SK-N-SH (cell line): ENCODE measurements at regions not wholly inside any gene's neighbourhood (a gene's known extent, or its start where the extent isn't known, plus 50 kb on each side); places are given as distances from the start of the nearest gene placed in this dataset.

Source experiments
- CTCF ChIA-PET: fragments of 300-600, 350-600 bp; formaldehyde crosslinking; extraction: SDS; loops from one replicate; lab custom pipeline; 2021; lab: Yijun Ruan, JAX
- POLR2A ChIA-PET: fragments of 350-600 bp; sonication (Branson Sonifier 250); formaldehyde crosslinking; extraction: SDS; loops from one replicate; lab custom pipeline; 2020; ENCODE audit warnings: antibody characterized with exemption, inconsistent platforms; lab: Yijun Ruan, JAX
- DNase-seq: peaks from one replicate; pipeline ENCODE4 v3.0.0; 2012
- H2AFZ ChIP-seq: fragments of 200-600 bp; sonication (generic); 2 replicates; pipeline ENCODE4 v1.8.1; 2016; ENCODE audit warnings: antibody characterized with exemption, mild to moderate bottlenecking, low read depth
- H3F3A ChIP-seq: fragments of 200-600 bp; sonication (generic); replicated peaks from 2 replicates; pipeline ENCODE3; 2016; ENCODE audit warnings: antibody characterized with exemption, mild to moderate bottlenecking; ENCODE audit not compliant: insufficient read depth
- H3K27ac ChIP-seq, 2 experiments: fragments of 200-500 bp in 1 of 2; fragments of 200-600 bp in 1 of 2; sonication (Bioruptor generic) in 1 of 2; sonication (generic), shearing (Covaris generic) in 1 of 2; 2 replicates each; pipeline versions ENCODE4 v1.5.1 to v1.6.1; 2014 to 2016; ENCODE audit warnings: low read depth in 2 of 2, inconsistent platforms in 1 of 2, low read length in 1 of 2, mild to moderate bottlenecking in 1 of 2, mixed read lengths in 1 of 2
- H3K27me3 ChIP-seq: fragments of 200-600 bp; sonication (generic), shearing (Covaris generic); 2 replicates; pipeline ENCODE4 v1.6.1; 2016; ENCODE audit warnings: mixed run types; ENCODE audit not compliant: insufficient read depth
- H3K36me3 ChIP-seq, 2 experiments: fragments of 200-500 bp in 1 of 2; fragments of 200-600 bp in 1 of 2; sonication (Bioruptor generic) in 1 of 2; sonication (generic) in 1 of 2; replicated peaks in 1 of 2; 2 replicates each; pipeline versions ENCODE3 to v1.5.1; 2014 to 2016; ENCODE audit warnings: low read length in 1 of 2, mild to moderate bottlenecking in 1 of 2; ENCODE audit not compliant: insufficient read depth in 2 of 2, control insufficient read depth in 1 of 2
- H3K4me1 ChIP-seq, 2 experiments: fragments of 200-500 bp in 1 of 2; fragments of 200-600 bp in 1 of 2; sonication (Bioruptor generic) in 1 of 2; sonication (generic), shearing (Covaris generic) in 1 of 2; 2 replicates each; pipeline versions ENCODE4 v1.5.1 to v1.6.1; 2014 to 2016; ENCODE audit warnings: low read depth in 1 of 2, low read length in 1 of 2, mixed run types in 1 of 2; ENCODE audit not compliant: insufficient read depth in 2 of 2, control insufficient read depth in 1 of 2
- H3K4me2 ChIP-seq: fragments of 200-600 bp; sonication (generic), shearing (Covaris generic); 2 replicates; pipeline ENCODE4 v1.6.1; 2017; ENCODE audit warnings: mixed run types
- H3K4me3 ChIP-seq, 2 experiments: fragments of 200-500 bp in 1 of 2; fragments of 200-600 bp in 1 of 2; sonication (Bioruptor generic) in 1 of 2; sonication (generic), shearing (Covaris generic) in 1 of 2; 2 replicates each; pipeline versions ENCODE4 v1.5.1 to v1.8.1; 2014 to 2016; ENCODE audit warnings: low read depth in 2 of 2, inconsistent platforms in 1 of 2, low read length in 1 of 2, mild to moderate bottlenecking in 1 of 2, mixed read lengths in 1 of 2, moderate library complexity in 1 of 2
- H3K79me2 ChIP-seq: fragments of 200-600 bp; sonication (generic); 2 replicates; pipeline ENCODE4 v1.8.1; 2017; ENCODE audit warnings: mild to moderate bottlenecking; ENCODE audit not compliant: insufficient read depth
- H3K9ac ChIP-seq: fragments of 200-600 bp; sonication (generic); 2 replicates; pipeline ENCODE4 v1.6.1; 2017; ENCODE audit warnings: mixed run types
- H3K9me2 ChIP-seq: fragments of 200-600 bp; sonication (generic); 2 replicates; pipeline ENCODE4 v1.6.1; 2017; ENCODE audit warnings: mixed run types
- H3K9me3 ChIP-seq: fragments of 200-600 bp; sonication (generic); 2 replicates; pipeline ENCODE4 v1.6.1; 2017; ENCODE audit warnings: mixed run types, mild to moderate bottlenecking, moderate library complexity
- H4K20me1 ChIP-seq: fragments of 200-600 bp; sonication (generic); 2 replicates; pipeline ENCODE4 v1.6.1; 2017; ENCODE audit warnings: mild to moderate bottlenecking, mixed run types; ENCODE audit not compliant: insufficient read depth
- EP300 ChIP-seq, 2 experiments: IDR thresholded peaks; 2 replicates each; pipeline versions ENCODE4 v1.4.0 to v1.6.1; 2012; ENCODE audit warnings: borderline replicate concordance in 1 of 2, low read depth in 1 of 2, low read length in 1 of 2
- EZH2phosphoT487 ChIP-seq: fragments of 200-600 bp; sonication (generic); IDR thresholded peaks from 2 replicates; pipeline ENCODE4 v1.6.1; 2017; ENCODE audit warnings: low read depth, mixed run types, mild to moderate bottlenecking, antibody characterized with exemption, moderate library complexity, borderline replicate concordance
- GABPA ChIP-seq: IDR thresholded peaks from 2 replicates; pipeline ENCODE4 v1.4.0; 2012; ENCODE audit warnings: low read depth, mild to moderate bottlenecking
- JUND ChIP-seq: IDR thresholded peaks from 2 replicates; pipeline ENCODE4 v1.4.0; 2012
- MEF2A ChIP-seq: IDR thresholded peaks from 2 replicates; pipeline ENCODE4 v1.4.0; 2012; ENCODE audit warnings: low read depth, borderline replicate concordance
- MXI1 ChIP-seq: IDR thresholded peaks from 2 replicates; pipeline ENCODE4 v1.6.1; 2012; ENCODE audit warnings: mild to moderate bottlenecking, low read depth, low read length, improper control_type of control experiment
- NFIC ChIP-seq: IDR thresholded peaks from 2 replicates; pipeline ENCODE4 v1.4.0; 2012; ENCODE audit warnings: borderline replicate concordance
- NRF1 ChIP-seq: IDR thresholded peaks from 2 replicates; pipeline ENCODE4 v1.6.1; 2012; ENCODE audit warnings: low read depth, mild to moderate bottlenecking, low read length
- RCOR1 ChIP-seq: fragments of 150-350 bp; IDR thresholded peaks from 2 replicates; pipeline ENCODE4 v1.6.1; 2017; ENCODE audit warnings: antibody characterized with exemption, low read length
- RFX5 ChIP-seq: IDR thresholded peaks from 2 replicates; pipeline ENCODE4 v1.6.1; 2012; ENCODE audit warnings: mild to moderate bottlenecking, improper control_type of control experiment, low read length
- SMC3 ChIP-seq: IDR thresholded peaks from 2 replicates; pipeline ENCODE4 v1.6.1; 2012; ENCODE audit warnings: low read depth, low read length, improper control_type of control experiment
- TAF1 ChIP-seq: IDR thresholded peaks from 2 replicates; pipeline ENCODE4 v1.6.1; 2012; ENCODE audit warnings: low read depth, mild to moderate bottlenecking, low read length, moderate library complexity, borderline replicate concordance
- TCF12 ChIP-seq: IDR thresholded peaks from 2 replicates; pipeline ENCODE4 v1.4.0; 2012
- TEAD4 ChIP-seq: IDR thresholded peaks from 2 replicates; pipeline ENCODE4 v1.4.0; 2012; ENCODE audit warnings: mild to moderate bottlenecking, borderline replicate concordance; ENCODE audit not compliant: insufficient read depth
- USF2 ChIP-seq: fragments of 150-350 bp; IDR thresholded peaks from 2 replicates; pipeline ENCODE4 v1.6.1; 2017; ENCODE audit warnings: antibody characterized with exemption, low read length, low read depth, borderline replicate concordance
- YY1 ChIP-seq: IDR thresholded peaks from 2 replicates; pipeline ENCODE4 v1.4.0; 2012; ENCODE audit warnings: low read depth, mild to moderate bottlenecking
- ZBTB33 ChIP-seq: IDR thresholded peaks from 2 replicates; pipeline ENCODE4 v1.4.0; 2012; ENCODE audit warnings: low read depth, borderline replicate concordance
- WGBS: methylation state at CpG from one replicate; pipeline ENCODE4 v1.1.6; 2017; ENCODE audit warnings: low lambda C conversion rate; 5-methylcytosine and 5-hydroxymethylcytosine counted together
- TF ChIP-seq, protein P1 (sequence below): fragments of 150-350 bp; IDR thresholded peaks from 2 replicates; pipeline ENCODE4 v1.6.1; 2016; ENCODE audit warnings: mild to moderate bottlenecking, low read depth, low read length
- TF ChIP-seq, protein P2 (sequence below): IDR thresholded peaks from 2 replicates; pipeline ENCODE4 v1.6.1; 2012; ENCODE audit warnings: mild to moderate bottlenecking, low read depth, low read length, moderate library complexity

DNA sequence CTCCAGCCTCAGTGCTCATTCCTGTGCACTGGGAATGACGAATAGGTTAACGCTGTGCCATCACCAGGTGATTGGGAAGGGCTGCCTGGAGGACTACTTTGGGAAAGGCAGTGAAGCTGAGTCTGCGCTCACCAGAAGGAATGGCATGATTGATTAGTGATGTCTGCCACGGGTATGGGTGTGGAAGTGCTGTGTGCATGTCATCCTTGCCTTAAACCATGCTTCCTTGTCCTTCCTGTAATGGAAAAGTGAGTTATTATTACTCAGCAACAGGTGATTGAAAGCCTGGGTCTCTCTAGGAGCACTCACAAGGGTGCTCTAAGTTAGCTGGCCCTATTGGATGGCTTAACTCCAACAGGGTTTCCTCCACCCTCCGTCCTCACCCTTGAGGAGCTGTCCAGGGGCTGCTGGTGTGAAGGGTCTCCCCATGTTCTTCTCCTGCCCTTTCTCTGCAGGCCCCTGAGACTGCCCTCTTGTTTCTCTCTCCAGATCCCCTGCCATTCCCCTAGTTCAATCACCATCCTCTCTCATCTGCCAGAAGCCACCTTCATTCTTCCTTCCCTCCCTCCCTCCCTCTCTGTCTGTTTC, 121.9 kb upstream of the NECTIN1 start:
- Histone ChIP-seq H3K36me3 (no peaks in the 10 kb centered on the region), H3K79me2 (no peaks in the 10 kb centered on the region)
- POLR2A ChIA-PET, result no interaction called here
- DNase-seq, result no peak
- TF ChIP-seq SMC3, result no peak
- TF ChIP-seq JUND, result no peak
- TF ChIP-seq USF2, result no peak
- TF ChIP-seq MXI1, result no peak
- TF ChIP-seq TEAD4, result no peak
- TF ChIP-seq, protein P1, sequence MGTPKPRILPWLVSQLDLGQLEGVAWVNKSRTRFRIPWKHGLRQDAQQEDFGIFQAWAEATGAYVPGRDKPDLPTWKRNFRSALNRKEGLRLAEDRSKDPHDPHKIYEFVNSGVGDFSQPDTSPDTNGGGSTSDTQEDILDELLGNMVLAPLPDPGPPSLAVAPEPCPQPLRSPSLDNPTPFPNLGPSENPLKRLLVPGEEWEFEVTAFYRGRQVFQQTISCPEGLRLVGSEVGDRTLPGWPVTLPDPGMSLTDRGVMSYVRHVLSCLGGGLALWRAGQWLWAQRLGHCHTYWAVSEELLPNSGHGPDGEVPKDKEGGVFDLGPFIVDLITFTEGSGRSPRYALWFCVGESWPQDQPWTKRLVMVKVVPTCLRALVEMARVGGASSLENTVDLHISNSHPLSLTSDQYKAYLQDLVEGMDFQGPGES, result no peak
- TF ChIP-seq, all 33 proteins: peak for 0
- Histone ChIP-seq H3F3A (no peaks in the 10 kb centered on the region), H2AFZ (no peak overlapping the region), H3K9ac (no peak overlapping the region), H3K4me1 (peaks cover 0 to 12% of the 10 kb centered on the region in 2 experiments; a peak in 1 of 4 replicates), H3K27me3 (no peaks in the 10 kb centered on the region), H3K27ac (no peak overlapping the region), H3K4me2 (no peak overlapping the region), H3K4me3 (no peak overlapping the region), H3K9me3 (no peaks in the 10 kb centered on the region), H3K9me2 (no peaks in the 10 kb centered on the region), H4K20me1 (no peaks in the 10 kb centered on the region)
- CTCF ChIA-PET, result interaction anchor here (0.9 to 1.1 kb wide), 2 partner anchors 9 to 22 kb away, joined by 3 to 4 read pairs; no protein-coding TSS in a partner anchor
- WGBS, result 58% methylated on average over 5 of the region's 5 CpGs

GRCh38 chr11:119849872-119850271, 120.9 kb upstream of the NECTIN1 start:
- WGBS, result 25% methylated on average over 1 of the region's 1 CpG
- Histone ChIP-seq H3K36me3 (no peaks in the 10 kb centered on the region), H3K4me2 (no peak overlapping the region), H3K4me1 (peaks cover 0 to 18% of the 10 kb centered on the region in 2 experiments; a peak in 1 of 4 replicates), H3K9me2 (no peaks in the 10 kb centered on the region), H2AFZ (no peak overlapping the region), H4K20me1 (no peaks in the 10 kb centered on the region), H3K9me3 (no peaks in the 10 kb centered on the region), H3K9ac (no peak overlapping the region), H3K27me3 (no peaks in the 10 kb centered on the region), H3K27ac (no peak overlapping the region), H3F3A (no peaks in the 10 kb centered on the region), H3K79me2 (no peaks in the 10 kb centered on the region), H3K4me3 (no peak overlapping the region)
- CTCF ChIA-PET, result no interaction called here
- no peak for DNase-seq
- POLR2A ChIA-PET, result interaction anchor here (0.6 kb wide), 1 partner anchor 272 kb away, joined by 3 read pairs; no protein-coding TSS in a partner anchor
- TF ChIP-seq EP300 (IDR thresholded peaks at IDR 0.05; ENCODE audit: borderline replicate concordance in 1 of 2, low read depth in 1 of 2, low read length in 1 of 2), result no peak
- no peak for TF ChIP-seq MEF2A
- TF ChIP-seq RFX5, result no peak
- TF ChIP-seq, protein P2, sequence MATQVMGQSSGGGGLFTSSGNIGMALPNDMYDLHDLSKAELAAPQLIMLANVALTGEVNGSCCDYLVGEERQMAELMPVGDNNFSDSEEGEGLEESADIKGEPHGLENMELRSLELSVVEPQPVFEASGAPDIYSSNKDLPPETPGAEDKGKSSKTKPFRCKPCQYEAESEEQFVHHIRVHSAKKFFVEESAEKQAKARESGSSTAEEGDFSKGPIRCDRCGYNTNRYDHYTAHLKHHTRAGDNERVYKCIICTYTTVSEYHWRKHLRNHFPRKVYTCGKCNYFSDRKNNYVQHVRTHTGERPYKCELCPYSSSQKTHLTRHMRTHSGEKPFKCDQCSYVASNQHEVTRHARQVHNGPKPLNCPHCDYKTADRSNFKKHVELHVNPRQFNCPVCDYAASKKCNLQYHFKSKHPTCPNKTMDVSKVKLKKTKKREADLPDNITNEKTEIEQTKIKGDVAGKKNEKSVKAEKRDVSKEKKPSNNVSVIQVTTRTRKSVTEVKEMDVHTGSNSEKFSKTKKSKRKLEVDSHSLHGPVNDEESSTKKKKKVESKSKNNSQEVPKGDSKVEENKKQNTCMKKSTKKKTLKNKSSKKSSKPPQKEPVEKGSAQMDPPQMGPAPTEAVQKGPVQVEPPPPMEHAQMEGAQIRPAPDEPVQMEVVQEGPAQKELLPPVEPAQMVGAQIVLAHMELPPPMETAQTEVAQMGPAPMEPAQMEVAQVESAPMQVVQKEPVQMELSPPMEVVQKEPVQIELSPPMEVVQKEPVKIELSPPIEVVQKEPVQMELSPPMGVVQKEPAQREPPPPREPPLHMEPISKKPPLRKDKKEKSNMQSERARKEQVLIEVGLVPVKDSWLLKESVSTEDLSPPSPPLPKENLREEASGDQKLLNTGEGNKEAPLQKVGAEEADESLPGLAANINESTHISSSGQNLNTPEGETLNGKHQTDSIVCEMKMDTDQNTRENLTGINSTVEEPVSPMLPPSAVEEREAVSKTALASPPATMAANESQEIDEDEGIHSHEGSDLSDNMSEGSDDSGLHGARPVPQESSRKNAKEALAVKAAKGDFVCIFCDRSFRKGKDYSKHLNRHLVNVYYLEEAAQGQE, result no peak
- TF ChIP-seq ZBTB33, result no peak
- no peak for TF ChIP-seq NRF1
- no peak for TF ChIP-seq NFIC
- no peak for TF ChIP-seq EZH2phosphoT487
- TF ChIP-seq TCF12, result no peak
- TF ChIP-seq TEAD4, result no peak
- no peak for TF ChIP-seq GABPA
- TF ChIP-seq RCOR1, result no peak
- no peak for TF ChIP-seq YY1
- TF ChIP-seq MXI1, result no peak
- TF ChIP-seq TAF1, result no peak
